ENCODE measurements at regions not wholly inside any gene's neighbourhood (a gene's known extent, or its start where the extent isn't known, plus 50 kb on each side); places are given as distances from the start of the nearest gene placed in this dataset.

DNA sequence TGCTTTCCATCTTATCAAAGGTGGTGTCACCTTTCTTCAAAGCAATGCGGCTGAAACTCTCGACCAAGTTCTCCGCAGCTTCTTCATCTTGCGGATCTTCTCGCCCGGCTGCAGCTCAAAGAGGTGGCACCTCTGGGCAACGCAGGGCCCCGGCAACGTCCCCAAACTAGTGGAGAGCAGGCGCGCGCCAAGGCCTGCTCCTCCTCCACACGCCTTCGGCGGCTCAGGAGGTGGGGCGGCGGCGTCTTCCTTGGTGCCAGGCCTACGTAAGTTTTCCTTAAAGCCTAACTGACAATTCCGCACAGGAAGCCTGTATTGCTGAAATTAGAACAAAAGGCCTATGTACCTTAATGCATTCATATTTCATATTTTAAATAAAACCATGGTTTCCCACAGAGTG is 112.0 kb downstream of the TMX1 start:
- H3K79me2 ChIP-seq (ENCODE audit: low read depth), result no peaks in the 10 kb centered on the region
- TF ChIP-seq, protein P1, sequence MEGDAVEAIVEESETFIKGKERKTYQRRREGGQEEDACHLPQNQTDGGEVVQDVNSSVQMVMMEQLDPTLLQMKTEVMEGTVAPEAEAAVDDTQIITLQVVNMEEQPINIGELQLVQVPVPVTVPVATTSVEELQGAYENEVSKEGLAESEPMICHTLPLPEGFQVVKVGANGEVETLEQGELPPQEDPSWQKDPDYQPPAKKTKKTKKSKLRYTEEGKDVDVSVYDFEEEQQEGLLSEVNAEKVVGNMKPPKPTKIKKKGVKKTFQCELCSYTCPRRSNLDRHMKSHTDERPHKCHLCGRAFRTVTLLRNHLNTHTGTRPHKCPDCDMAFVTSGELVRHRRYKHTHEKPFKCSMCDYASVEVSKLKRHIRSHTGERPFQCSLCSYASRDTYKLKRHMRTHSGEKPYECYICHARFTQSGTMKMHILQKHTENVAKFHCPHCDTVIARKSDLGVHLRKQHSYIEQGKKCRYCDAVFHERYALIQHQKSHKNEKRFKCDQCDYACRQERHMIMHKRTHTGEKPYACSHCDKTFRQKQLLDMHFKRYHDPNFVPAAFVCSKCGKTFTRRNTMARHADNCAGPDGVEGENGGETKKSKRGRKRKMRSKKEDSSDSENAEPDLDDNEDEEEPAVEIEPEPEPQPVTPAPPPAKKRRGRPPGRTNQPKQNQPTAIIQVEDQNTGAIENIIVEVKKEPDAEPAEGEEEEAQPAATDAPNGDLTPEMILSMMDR (conservative IDR thresholded peaks at IDR 0.05), result no peak
- no peak for TF ChIP-seq EZH2 (IDR thresholded peaks at IDR 0.05; ENCODE audit: low read depth)
- no peaks in the 10 kb centered on the region for H3K27me3 ChIP-seq (ENCODE audit: insufficient read depth, low read depth)
- H3K36me3 ChIP-seq (ENCODE audit: low read depth), result no peaks in the 10 kb centered on the region
- intact Hi-C loops (cut with micrococcal nuclease; ENCODE audit: unreplicated experiment), result no loop called here
- H3K4me1 ChIP-seq (replicated peaks; ENCODE audit: insufficient read depth), result no peaks in the 10 kb centered on the region
- no peaks in the 10 kb centered on the region for H3F3A ChIP-seq (ENCODE audit: insufficient read depth, low read depth)
- H3K9me3 ChIP-seq (ENCODE audit: insufficient read depth, low read depth), result peaks cover 5% of the 10 kb centered on the region
- no TSS peak for BruUV-seq (replicated peaks)
- H3K9me2 ChIP-seq (ENCODE audit: insufficient read depth), result no peaks in the 10 kb centered on the region
- no peaks in the 10 kb centered on the region for H4K20me1 ChIP-seq (ENCODE audit: insufficient read depth)
- POLR2A ChIA-PET (ENCODE audit: unreplicated experiment), result no interaction called here
- no peak for DNase-seq
- H3K27ac ChIP-seq, result no peak overlapping the region
- CTCF ChIA-PET, result no interaction called here
- no peak overlapping the region for H2AFZ ChIP-seq
- no peak overlapping the region for H3K4me3 ChIP-seq
- no peak overlapping the region for H3K4me2 ChIP-seq

DNA sequence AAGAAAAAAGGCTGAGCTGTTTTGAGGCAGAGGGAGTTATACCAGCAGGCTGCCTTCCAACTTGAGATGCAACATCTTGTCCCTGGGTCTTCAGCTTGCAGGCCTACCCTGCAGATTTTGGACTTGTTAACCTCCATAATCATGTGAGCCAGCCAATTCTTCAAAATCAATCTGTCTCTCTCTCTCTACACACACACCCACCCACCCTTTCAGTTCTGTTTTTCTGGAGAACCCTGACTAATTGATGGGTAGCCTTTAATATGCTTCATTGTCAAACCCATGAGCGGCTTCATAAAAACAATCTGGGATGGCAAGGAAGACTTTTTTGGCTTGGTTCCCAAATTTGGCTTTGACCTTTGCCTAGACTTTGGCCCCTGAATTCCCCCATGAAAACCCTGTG is 113.9 kb downstream of the TMX1 start:
- no peaks in the 10 kb centered on the region for H3F3A ChIP-seq (ENCODE audit: insufficient read depth, low read depth)
- no peaks in the 10 kb centered on the region for H3K4me1 ChIP-seq (replicated peaks; ENCODE audit: insufficient read depth)
- BruUV-seq (replicated peaks), result no TSS peak
- H4K20me1 ChIP-seq (ENCODE audit: insufficient read depth), result no peaks in the 10 kb centered on the region
- TF ChIP-seq EZH2 (IDR thresholded peaks at IDR 0.05; ENCODE audit: low read depth), result no peak
- TF ChIP-seq, protein P1 (conservative IDR thresholded peaks at IDR 0.05), result no peak
- no peak overlapping the region for H2AFZ ChIP-seq
- ChIA-PET CTCF (no interaction called here), POLR2A (ENCODE audit: unreplicated experiment) (interaction anchor here (0.7 kb wide), 1 partner anchor 54 kb away, joined by 7 read pairs; no protein-coding TSS in a partner anchor)
- H3K79me2 ChIP-seq (ENCODE audit: low read depth), result no peaks in the 10 kb centered on the region
- no peak for DNase-seq
- intact Hi-C loops (cut with micrococcal nuclease; ENCODE audit: unreplicated experiment), result no loop called here
- H3K9me2 ChIP-seq (ENCODE audit: insufficient read depth), result no peaks in the 10 kb centered on the region
- H3K4me3 ChIP-seq, result no peak overlapping the region
- H3K36me3 ChIP-seq (ENCODE audit: low read depth), result no peaks in the 10 kb centered on the region
- no peaks in the 10 kb centered on the region for H3K9me3 ChIP-seq (ENCODE audit: insufficient read depth, low read depth)
- no peak overlapping the region for H3K4me2 ChIP-seq
- H3K27ac ChIP-seq, result no peak overlapping the region
- no peaks in the 10 kb centered on the region for H3K27me3 ChIP-seq (ENCODE audit: insufficient read depth, low read depth)

DNA sequence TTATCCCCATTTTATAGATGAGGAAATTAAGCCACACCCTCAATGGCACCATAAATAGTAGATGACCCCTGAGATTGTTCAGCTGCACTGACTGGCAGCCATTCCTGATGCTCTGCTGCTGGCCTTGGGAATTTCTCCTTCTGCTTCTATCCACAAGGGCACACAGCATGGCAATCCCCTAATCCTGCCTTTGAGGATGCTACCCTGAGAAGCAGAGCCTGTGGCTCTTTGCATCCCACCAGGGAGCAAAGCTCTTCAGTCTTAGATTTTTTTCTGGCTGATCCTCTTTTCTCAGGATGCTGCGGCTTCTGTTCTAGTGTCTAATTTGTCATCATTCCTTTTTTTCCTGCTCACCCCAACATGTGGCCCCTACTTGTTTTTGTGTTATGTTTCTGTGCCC is 114.8 kb downstream of the TMX1 start:
- intact Hi-C loops (cut with micrococcal nuclease; ENCODE audit: unreplicated experiment), result no loop called here
- H3K4me3 ChIP-seq, result no peak overlapping the region
- H4K20me1 ChIP-seq (ENCODE audit: insufficient read depth), result no peaks in the 10 kb centered on the region
- H2AFZ ChIP-seq, result 0 out of 2 replicates have a peak overlapping the region, but pooled peaks have one; percentile 64
- no peaks in the 10 kb centered on the region for H3F3A ChIP-seq (ENCODE audit: insufficient read depth, low read depth)
- no peaks in the 10 kb centered on the region for H3K9me3 ChIP-seq (ENCODE audit: insufficient read depth, low read depth)
- no peak for DNase-seq
- H3K4me1 ChIP-seq (replicated peaks; ENCODE audit: insufficient read depth), result no peaks in the 10 kb centered on the region
- H3K4me2 ChIP-seq, result no peak overlapping the region
- no peak overlapping the region for H3K27ac ChIP-seq
- BruUV-seq (replicated peaks), result no TSS peak
- ChIA-PET POLR2A (ENCODE audit: unreplicated experiment) (interaction anchor here (0.5 to 0.6 kb wide), 2 partner anchors 42 to 58 kb away, joined by 3 read pairs; no protein-coding TSS in a partner anchor), CTCF (no interaction called here)
- TF ChIP-seq, protein P1 (conservative IDR thresholded peaks at IDR 0.05), result no peak
- no peak for TF ChIP-seq EZH2 (IDR thresholded peaks at IDR 0.05; ENCODE audit: low read depth)
- no peaks in the 10 kb centered on the region for H3K9me2 ChIP-seq (ENCODE audit: insufficient read depth)
- H3K27me3 ChIP-seq (ENCODE audit: insufficient read depth, low read depth), result no peaks in the 10 kb centered on the region
- no peaks in the 10 kb centered on the region for H3K79me2 ChIP-seq (ENCODE audit: low read depth)
- no peaks in the 10 kb centered on the region for H3K36me3 ChIP-seq (ENCODE audit: low read depth)

Data from PC-9 (cell line).